ENCODE measurements at regions not wholly inside any gene's neighbourhood (a gene's known extent, or its start where the extent isn't known, plus 50 kb on each side); places are given as distances from the start of the nearest gene placed in this dataset.

DNA sequence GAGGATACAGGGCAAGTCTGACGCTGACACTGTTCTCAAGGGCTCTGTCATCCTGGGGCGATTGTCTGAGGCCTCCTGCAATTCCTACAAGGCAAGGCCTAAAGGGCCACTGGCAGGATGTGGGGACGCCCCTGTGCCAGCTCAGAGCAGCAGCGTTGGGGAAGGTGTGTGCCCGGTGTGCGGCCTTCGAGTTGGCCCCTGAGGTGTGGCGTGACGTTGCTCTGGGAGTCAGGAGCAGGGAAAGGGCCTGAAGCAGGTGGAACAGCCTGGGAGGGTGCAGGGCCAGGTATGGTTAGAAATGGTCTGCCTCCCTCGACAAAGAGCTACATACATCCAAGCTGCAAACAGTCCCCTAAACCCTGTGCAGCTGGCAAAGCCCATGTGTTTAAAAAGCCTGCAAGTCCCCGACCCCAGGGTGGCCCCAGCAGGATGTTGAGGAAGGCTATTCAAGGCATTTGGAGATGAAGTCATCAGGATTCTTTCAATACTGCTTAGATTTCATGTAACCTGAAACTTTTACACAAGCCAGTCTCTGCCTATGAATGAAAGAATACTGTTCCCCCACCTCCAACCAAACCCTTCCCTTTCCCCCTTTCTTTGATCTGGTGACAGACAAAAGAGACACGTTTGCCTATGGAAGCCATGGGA lies 142.5 kb upstream of the TNS3 start:
- DNase-seq = no peak

- no peak for DNase-seq
These were observed 140.2 kb upstream of the TNS3 start for GRCh38 chr7:47722126-47722525.

DNA sequence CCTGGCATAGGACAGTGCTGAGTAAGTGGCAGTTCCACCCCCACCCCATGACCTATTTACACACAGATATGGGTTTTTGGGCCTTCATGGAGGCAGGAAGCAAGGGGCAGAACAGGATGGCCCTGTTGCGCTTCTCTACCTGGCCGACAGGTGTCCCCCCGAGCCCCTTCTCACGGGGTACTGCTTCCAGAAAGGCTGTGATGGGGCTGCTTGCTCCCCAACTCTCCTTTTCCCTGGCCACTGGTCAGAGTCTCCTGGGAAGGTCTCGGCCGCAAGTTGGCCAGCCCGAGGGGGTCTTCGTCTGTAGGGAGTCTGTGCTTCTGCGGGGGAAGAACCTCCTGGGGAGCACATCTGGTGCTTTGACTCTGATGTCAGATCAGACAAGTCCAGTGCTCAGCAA lies 139.8 kb upstream of the TNS3 start:
- DNase-seq = no peak

DNA sequence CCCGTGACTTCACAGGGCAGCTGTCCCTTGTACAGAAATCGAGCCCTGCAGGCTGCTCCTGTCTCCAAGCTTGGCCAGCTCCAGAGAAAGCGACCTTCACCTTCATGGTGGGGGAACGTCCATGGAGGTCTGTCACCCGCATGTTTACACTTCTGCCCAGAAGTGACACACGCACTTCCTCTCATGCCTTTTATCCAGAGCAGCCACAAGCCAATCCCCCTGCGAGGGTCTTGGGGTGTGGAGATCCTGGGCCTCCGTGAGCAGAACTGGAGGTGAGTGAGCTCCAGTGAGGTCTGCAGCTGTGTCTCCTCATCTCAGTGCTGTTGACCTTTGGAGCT lies 139.0 kb upstream of the TNS3 start:
- no peak for DNase-seq

- no peak for DNase-seq
These were observed 138.4 kb upstream of the TNS3 start for GRCh38 chr7:47720141-47720906.

GRCh38 chr7:47719675-47720074 lies 137.8 kb upstream of the TNS3 start:
- DNase-seq = no peak

DNA sequence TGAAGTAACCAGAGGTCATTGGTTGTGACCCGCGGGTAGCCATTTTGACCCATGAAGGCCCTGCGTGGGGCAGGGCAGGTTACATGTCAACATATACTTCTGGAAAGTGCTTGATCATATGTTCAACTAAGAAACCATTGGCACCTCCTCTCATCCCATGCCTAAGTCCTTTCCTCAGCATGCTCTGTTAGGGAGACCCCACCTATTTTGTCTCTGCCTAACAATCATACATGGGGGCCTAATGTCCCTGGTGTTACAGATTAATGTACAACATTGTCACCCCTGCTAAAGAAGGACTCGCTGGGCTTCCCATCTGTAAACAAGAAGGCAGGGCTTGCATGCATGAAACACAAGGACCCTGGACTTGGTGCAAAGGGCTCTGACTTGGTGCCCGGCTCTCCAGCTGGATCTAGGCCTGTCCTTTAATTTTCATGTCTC lies 133.7 kb upstream of the TNS3 start:
- no peak for DNase-seq

DNA sequence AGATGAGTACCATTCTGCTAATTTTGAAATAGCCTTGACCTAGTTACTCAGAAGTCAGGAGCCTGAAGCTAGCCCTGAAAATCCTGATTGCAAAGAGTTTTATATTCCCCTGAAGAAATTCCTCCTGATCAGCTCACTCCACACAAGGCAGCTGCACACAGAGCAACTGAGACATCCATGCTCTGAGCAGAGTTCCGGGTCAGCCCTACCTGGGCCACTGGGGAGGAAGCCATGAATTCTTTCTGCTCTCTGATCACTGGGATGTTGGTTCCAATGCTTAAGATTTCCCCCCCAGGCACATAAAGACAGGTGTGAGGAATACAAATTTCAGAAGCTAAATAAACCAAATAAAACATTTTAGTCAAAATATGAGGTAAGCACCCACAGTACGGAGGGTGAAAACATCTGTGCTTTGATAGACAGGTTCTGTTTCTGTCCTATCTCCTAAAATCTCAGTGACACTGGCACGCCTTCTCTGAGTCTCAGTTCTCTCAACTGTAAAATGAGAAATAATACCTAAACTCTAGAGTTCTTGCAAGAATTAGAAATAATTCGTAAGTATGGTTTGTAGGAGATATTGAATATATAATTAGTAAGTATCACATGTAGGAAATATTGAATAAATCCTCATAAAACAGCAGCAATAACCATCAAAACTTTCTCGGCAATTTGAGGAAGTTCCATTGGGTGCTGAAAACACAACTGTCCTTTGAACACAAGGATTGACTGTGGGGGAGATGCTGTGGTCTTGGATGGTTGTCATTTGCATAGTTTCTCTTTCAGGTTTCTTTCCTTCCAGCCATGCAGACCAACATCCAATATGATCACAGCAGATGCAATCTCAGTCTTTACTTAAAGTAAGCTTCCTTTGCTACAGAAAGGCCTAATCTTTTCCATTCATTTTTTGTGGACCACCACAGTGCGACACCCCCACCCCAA lies 133.0 kb upstream of the TNS3 start:
- no peak for DNase-seq

GRCh38 chr7:47713595-47713994 lies 131.7 kb upstream of the TNS3 start:
- DNase-seq = no peak

GRCh38 chr7:47712416-47712815 lies 130.5 kb upstream of the TNS3 start:
- no peak for DNase-seq

DNA sequence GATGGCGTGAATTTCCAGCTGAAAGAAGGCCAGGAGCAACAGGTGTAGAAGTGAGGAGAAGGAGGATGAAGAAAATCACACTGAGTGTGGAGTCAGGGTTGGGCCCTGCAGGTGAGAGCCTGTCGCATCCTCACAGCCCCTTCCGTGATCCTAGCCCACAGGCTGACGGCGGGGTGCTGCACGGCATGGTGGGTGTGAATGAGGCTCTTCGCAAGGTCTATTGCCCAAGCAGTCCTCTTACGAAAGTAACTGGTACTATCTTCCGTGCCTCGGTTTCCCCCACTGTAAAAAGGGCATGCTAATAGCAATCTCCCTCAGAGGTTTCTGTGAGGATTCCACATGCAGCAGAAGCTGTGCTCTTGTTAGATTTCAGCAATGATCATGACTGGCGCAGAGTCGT lies 129.9 kb upstream of the TNS3 start:
- DNase-seq = no peak

GRCh38 chr7:47710201-47710935 lies 128.5 kb upstream of the TNS3 start:
- DNase-seq = no peak

GRCh38 chr7:47709451-47709850 lies 127.5 kb upstream of the TNS3 start:
- DNase-seq = no peak

DNA sequence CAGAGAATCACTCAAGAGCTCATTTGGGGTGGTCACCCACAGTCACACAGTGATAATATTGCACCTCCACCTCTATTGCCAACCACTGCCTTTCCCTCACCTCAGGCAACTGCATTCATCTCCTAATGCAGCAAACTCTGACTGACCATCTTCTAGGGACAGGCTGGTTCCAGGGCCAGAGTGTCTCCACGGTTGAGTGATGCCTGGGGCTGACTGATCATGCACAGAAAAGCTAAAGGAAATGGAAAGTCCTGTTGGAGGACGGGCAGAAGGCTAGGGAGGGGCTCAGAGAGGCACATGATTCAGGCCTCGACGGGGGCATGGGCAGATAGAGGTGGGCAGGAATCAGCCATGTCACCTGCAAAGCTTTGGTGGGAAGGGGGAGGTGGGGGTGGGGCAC lies 127.1 kb upstream of the TNS3 start:
- DNase-seq = no peak

- DNase-seq = no peak
These were observed 125.7 kb upstream of the TNS3 start for GRCh38 chr7:47707583-47707982.

GRCh38 chr7:47704936-47705335 lies 123.0 kb upstream of the TNS3 start:
- no peak for DNase-seq

DNA sequence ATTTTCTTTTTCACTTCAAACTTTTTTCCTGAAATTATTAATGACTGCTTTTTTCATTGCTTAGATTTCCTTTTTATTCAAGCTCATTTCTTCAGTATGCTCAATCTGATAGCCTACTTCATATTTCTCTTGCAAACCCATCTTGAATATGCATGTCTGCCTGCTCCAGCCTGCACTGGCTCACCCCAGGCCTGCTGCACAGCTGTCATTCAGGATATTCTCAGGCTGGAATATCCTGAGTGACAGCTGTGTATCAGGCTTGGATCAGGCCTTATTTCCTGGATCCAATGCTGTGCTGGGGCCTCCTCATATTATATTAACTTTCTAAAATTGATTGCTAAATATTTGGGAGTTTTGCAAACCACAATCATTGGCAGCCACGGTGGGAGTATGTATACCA lies 120.2 kb upstream of the TNS3 start:
- no peak for DNase-seq

- no peak for DNase-seq
These were observed 116.5 kb upstream of the TNS3 start for GRCh38 chr7:47698386-47698785.

DNA sequence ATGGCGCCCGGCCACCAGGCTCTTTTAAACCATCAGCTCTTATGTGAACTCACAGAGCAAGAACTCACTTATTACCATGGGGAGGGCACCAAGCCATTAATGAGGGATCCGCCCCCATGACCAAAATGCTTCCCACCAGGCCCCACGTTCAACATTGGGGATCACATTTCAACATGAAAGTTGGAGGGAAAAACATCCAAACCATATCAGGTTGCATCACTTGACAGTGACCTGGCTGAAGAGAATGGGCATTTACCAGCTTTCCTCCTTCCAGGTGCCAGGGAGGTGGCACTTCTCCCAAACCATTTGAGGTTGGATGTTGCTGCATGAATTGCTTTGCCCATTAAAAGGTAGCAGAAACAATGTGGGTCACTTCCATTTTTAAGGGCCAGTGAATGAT lies 115.6 kb upstream of the TNS3 start:
- DNase-seq = no peak

- DNase-seq = no peak
These were observed 114.3 kb upstream of the TNS3 start for GRCh38 chr7:47696152-47696710.

DNA sequence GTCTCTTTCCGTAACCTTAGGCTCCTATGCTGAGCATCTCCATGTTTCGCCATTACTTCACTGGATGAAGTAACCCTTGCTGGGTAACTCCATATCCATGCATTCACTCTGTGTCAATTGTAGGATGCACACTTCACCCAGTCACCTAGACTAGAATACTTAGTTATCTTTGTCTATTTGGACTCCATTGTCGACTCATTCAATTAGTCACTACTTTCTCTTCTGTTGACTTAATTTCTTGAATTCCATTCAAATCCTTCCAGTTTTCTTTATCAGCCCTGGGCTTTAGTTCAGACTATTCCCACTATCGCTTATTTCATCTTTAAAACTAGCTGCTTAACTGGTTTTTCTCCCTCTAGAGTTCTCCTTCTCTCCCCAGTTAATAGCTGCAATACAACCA lies 111.3 kb upstream of the TNS3 start:
- no peak for DNase-seq

DNA sequence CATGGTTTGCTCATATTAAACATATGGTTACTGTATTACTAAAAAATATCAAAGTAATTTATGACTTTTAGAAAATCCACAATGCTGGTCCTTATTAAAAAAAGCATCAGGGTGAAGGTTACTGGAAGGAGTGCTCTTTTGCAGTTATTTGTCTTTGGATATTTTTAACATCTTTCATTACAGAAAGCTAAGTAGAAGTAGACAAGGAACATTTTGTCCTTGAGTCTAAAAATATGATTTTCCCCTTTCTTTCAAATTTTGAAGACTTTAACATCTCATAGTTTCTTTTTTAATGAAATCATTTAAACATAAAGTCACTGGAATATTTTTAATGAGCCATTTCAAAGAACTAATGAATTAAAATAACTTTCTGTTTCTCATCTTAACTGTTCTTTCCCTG lies 110.1 kb upstream of the TNS3 start:
- DNase-seq = no peak

All from CD4-positive, alpha-beta T cell treated with Interleukin-15 for 1 hour (primary cell).